Occipital lobe (tissue), 1 donor: ENCODE measurements at regions not wholly inside any gene's neighbourhood (a gene's known extent, or its start where the extent isn't known, plus 50 kb on each side); places are given as distances from the start of the nearest gene placed in this dataset.

ENCODE experiments used
- DNase-seq: peaks from one replicate; lab custom pipeline; 2025; lab: John Stamatoyannopoulos, UW

DNA sequence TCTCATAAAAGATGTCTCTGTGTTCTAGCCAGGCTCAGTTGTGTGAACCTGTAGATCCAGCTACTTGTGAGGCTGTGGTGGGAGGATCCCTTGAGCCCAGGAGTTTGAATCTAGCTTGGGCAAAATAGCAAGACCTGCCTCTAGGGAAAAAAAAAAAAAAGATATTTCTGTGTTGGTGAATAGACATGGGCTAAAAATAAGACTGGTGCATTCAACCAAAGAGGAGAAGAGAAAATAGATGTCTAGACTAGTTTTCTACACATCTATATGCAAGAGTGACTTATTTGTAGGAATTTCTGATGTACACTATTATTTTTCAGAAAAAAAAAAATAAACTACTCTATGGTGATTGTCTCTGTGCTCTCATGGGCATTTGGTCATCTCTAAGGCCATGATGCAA lies 555.1 kb downstream of the BCL11A start:
- DNase-seq: no peak

DNA sequence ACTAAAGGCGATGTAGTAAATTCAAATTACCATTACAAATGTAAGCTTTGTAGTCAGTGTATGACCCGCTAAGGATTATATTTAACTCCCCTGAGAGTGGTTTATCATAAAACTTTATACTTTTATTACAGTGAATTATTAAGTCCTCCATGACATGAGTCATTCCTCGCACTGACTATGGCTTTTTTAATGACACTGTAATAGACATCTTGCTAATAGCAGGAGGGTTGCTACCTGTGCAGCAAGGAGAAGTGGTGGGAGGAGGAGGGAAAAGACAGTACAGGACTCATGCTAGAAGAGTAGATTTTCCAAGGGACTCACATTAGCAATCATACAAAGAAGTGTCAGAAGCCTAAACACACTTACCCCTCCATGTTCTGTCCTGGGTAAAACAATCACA lies 556.1 kb downstream of the BCL11A start:
- DNase-seq: no peak

DNA sequence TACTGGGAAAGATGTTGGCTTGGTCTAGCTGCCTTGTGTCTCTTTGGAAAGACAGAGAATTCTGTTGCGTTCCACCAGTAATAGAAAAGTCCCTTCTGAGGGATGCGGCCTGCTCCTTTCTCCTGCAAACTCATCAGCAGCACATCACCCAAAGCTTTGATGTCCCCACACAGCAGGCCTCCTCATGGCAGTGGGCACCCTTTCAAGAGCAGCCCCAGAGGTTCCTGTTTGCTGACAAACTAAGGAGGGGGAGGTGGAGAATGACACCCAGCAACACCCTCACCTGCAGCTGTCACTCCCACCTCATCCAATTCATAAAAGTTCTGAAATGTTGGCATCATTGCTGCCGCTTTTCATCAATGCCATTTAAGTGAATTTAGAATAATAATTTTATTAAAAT lies 556.6 kb downstream of the BCL11A start:
- DNase-seq: no peak

DNA sequence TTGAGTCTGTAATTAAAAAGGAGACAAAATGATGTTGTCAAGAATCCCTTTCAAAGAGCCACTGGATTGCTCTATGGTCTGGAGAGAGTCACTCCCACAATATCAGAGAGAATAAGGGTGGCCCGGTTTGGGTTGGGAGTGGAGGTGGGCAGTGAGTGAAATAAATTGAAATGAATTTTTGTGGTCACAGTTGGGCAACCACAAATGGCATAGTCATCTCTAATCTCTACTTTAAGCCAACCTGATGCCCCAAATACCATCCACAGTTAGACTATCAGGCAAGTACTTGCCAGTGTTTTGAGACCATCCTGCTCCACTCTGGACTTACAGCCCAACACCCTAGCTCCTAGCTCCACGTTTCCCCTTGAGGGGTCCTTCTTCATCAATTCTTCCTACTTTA lies 559.7 kb downstream of the BCL11A start:
- no peak for DNase-seq

DNA sequence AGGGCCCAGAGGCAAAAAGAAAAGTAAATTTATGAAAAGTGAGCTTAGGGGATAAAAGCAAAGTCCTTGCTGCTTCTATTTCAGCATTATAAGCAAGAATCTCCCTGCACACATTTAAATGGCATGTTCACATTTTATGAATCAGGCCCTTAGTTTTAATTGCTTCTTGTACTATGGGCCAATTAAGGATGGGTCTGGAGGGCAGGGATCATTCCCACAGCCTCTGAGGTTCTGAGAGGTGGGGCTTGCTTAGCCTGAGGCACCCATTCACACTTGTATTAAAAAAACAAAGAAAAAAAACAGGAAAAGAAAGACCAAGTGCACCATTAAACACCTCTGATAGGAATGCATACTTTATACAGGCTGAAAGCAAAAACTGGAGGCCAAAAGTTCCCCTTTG lies 565.1 kb downstream of the BCL11A start:
- no peak for DNase-seq

DNA sequence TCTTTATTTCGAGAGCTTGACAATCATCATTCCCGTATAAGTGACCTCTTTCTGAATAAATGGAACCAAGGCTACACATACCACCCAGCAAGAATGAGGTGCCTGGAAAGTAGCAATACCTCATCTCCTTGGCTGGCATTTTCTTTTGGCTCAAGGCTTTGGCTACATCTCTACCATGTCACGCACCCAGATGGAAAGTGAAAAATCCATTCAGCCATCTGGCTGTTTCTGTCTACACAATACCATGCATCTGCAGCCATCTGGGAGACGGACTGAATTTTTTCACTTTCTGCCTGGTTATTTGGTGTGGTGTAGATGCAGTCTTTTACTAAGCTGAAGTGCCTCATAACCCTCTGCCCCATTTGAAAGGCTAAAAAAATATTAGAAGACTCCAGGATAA lies 566.9 kb downstream of the BCL11A start:
- no peak for DNase-seq

DNA sequence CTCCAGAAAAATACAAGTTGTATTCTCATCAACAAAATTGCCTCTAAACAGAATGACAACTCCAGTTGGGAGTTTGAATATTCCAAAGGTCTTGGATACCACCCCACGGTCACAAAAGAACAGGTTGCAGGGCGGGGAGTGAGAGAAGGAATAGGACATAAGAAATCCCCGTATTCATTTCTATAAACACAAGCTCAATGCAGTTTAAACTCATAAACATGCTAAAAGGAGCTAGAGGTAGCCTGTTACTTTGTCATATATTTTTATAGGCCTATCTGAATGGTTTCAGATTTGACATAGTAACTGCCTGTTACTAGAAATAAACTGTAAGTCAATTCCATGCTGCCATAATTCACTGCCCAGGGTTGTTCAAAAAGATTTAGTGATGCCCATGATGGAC lies 567.5 kb downstream of the BCL11A start:
- DNase-seq: no peak

DNA sequence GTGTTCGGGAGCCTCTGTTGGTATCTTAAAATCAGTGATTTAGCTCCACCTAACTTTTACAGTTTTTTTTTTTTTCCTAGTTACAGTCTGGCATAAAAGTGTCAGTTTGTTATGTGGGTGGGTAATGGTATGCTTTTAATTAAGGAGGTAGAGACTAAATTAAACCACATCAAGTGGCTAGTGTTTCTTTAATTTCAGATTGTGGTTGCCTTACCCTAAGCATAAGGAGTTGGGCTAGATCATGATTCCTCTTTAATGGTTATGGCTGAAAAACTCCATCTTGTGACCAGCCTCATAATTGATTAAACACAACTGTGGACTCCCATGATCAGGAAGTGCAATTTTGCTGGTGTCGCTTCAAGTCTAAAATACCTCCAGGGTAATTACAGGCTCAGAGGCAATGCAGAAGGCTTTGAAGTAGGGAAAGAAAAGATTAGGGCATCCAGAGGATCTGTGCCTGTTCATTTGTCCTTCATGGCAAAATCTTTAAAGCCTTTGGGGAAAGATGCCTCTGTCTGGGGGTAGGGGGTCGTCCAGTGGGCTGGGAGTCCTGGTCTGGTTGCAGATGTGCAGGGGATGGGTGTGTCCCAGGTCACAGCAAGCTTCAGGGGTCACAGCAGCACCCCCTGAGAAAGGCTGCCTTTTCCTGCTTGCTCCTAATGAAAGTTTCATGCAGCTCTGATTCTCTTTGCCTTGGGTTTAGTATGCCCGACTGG lies 579.2 kb downstream of the BCL11A start:
- no peak for DNase-seq

DNA sequence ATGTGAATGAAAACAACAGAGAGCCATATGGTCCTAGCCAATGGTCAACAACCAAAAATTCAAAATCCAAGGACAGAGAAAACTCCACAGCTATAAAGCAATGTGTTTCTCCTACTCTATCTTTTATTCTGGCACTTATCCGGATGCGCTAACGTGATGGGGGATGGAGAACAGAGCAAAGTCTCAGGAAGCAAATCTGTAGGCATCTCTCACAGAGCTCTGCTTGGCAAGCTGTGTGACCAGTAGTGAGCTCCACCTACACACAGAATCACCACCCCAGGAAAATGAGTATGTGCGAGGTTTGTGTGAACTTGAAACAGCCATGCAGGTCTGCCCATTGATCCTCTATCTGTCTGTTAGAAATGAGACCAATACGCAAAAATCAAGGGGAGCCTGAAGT lies 584.3 kb downstream of the BCL11A start:
- peak; percentile 46 for DNase-seq

DNA sequence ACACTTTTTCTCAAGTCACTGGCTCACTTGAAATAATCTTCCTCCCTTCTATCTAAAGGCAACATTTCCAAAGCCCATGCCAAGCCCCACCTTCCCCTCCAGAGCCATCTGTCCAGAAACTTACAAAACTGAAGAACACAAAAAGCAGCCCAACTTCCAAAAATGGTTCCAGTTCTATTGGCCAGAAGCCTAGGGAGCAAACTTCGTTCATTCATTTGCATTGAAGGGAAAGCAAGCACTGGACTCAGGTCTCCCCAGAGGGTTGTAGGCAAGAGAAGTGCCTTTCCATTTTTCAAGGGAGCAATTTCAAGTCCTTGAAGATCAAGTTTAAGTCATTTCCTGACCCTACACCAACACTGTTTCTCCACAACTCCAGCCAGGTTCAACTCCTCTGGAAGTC lies 585.0 kb downstream of the BCL11A start:
- DNase-seq: no peak

DNA sequence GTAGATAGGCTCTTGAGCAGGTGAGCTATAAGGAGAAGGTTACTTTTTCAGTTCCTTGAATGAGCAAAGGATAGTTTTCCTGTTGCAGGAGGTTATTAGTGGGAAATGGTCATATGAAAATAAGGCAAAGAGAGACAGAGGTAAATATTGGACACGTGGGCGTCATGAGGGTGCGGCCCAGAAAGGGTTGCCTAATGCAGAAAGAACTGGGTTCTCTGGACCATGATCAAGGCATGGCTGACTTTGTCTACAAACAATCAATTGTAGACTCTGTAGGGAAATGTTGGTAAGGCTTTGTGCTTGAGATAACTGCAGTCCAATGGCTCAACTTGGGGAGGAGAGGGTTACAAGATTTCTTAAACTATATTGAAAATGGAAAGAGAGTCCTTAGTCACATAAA lies 585.8 kb downstream of the BCL11A start:
- DNase-seq: no peak

DNA sequence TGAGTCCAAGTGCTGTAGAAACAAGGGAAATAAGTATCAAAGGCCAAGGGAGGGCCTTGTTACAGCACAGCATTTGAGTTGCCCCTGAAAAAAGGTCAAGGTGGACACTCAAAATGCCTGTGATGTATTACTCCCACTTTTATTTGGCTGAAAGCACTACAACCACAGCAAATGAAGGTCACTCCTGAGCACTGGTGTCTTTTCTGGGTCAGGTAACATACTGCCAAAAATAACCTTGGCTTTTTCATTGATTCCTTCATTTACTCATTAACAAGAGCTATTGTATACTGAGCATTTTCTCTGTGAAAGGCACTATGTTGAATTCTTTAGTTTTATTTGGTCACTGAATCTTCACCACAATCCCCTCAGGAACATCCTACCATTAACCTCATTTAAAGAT lies 590.3 kb downstream of the BCL11A start:
- no peak for DNase-seq

DNA sequence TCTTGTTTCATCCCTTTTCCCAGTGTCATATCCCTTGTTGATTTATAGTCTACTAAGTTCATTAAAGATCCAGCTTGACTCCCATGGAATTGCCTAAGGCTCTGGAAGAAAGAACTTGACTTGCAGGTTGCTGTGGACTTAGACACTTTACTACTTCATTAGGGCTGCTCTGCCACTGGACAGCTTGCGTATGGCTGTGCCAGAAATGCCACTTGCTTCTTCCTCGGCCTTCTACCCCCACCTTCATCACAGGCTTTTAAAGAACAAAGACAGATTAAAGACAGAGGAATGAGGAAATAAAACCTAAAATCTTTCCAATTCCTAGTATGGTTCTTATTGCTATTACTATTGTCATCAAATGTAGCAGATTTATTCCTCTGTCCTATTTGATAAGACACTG lies 591.7 kb downstream of the BCL11A start:
- no peak for DNase-seq

DNA sequence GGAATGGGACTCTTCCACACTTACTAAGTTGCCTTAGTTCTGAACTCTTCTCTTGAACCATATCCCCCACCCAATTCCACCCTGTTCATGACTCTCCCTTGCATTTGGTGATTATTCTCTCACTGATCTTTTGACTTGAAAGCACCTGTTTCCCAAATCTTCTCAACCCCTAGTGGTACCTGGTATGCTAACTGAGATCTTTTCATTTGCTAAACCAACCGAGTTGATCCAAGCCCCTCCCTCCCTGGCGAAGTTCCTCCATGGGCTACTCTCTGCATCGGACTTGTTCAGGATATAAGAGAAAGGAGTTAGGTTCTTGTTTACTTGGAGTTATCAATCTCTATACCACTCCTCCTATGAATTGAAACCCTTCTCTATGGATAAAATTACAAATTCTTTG lies 593.5 kb downstream of the BCL11A start:
- DNase-seq: no peak

DNA sequence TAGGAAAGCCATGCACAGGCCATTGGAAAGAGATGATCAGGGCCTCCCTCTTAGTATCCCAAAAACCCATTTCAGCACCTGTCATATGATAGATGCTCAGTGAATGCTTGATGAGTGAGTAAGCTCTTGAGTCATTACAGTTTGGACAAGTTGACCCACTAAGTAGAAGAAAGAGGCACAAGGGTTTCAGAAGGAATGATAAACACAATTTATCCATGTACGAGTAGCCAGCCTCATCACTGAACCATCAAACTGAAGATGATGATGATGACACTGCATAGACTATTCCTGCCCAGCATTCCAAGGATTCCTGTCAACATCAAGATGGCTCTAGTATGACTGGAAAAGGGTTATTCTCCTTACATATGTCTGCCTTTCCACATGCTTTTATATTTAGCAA lies 596.0 kb downstream of the BCL11A start:
- DNase-seq: no peak

DNA sequence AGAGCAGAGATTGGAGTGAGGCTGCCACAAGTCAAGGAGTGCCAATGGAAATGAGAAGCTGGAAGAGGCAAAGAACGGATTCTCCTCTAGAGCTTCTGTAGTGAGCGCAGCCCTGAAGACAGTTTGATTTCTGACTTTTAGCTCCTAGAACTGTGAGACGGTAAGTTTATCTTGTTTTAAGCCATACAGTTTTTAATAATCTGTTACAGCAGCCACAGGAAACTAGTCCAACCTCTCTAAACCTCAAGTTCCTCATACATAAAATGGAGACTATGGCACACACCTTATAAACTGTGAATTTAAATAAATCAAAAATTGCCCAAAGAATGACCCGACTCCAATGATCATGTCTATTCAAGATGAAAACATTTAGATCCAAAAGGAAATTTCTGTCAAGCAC lies 596.5 kb downstream of the BCL11A start:
- no peak for DNase-seq

DNA sequence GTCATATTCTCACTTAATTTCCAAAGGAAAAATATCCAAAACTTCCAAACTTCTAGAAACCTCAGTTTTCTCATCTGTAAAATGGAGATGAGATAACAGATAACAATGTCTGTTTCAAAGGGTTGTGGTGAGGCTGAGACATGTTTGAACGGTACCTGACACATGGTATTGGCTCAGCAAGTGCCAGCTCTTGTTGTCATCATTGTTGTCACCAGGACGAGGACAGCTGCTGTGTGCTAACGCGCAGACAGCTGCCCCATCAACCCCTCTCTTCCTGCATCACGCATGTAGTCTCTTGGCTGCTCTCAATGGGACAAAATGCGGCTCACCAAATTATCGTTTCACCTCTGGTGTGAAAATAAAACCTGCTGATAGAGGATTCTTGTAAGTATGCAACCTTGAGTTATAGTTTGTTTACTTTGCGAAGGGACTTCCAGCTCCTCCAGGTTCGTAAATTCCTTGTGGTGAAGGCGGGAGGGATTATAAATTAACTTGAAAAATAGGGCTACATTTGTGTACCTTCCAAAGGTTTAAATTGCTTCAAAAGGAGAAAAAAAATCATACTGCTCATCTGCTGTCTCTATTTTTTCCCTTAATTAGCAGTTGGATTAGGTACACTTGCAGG lies 605.4 kb downstream of the BCL11A start:
- no peak for DNase-seq

DNA sequence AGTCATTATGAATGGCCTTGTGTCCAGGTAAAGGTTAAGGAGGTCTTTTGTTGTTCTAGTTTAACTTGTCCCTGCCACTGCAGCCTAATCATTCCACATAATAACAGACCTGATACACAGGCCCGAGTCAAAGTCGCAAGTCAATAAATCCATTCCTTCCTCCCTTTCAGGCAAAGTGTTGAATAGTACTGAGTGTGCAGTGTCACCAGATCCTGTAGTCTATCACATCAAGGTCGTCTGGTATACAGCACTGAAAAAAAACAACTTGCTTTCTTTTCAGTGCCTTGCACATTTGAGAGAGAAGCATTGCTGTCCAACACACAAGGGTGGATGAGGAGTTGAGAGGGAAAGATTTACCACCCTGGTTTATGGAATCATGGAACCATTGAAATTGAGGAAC lies 606.2 kb downstream of the BCL11A start:
- DNase-seq: no peak

DNA sequence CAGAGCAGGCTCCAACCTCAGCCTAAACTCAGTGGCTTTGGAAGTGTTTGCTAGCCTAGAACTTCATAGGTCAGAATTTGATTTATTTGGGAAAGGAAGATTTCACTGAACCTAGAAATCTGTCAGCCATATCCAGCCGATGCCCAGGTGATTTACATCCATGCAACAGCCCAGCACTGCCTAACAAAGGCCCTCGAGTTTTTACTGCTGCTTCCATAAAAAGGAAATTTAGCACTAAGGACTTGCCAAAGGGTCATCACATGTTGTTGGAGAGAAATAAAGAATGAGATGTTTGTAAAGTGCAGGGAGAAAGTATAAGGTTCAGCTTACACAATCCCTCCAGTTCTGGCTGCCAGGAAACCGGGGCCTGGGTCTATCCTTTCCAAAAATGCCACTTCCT lies 614.2 kb downstream of the BCL11A start:
- no peak for DNase-seq

DNA sequence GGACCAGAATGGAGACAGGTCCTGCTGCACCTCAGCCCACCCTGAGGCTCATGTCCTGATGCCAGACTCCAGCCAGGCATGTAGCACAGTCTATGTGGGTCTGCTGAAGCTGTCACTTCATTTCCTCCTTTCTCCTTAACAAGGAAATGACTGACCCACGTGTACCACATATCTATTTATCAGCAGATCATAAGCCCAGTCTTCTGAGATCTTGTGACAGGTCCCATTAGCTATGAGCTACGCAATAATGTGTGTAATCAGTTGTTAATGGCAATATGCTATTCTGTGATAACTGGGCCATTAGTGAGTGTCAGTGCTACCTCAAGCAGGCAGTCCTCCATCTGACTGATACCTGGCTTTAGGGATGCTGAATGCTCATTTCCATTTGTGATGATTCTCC lies 615.3 kb downstream of the BCL11A start:
- DNase-seq: no peak

DNA sequence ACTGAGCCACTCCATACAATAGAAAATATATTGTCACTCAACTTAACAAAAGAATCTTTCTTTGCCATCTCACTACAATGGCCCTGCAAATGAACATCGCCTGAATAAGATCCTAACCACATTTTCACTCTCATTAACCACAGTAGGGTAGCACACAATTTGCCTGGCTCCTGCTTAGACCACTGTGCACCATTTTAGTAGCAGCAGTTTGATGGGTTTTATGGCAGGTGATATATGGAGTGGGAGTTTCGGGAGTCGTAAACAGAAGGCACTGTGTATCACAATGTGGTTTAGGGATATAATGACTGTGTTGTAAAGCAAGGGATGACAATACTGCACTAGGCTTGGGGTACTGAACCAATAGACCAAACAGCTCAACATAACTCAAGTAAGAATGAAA lies 617.4 kb downstream of the BCL11A start:
- no peak for DNase-seq

DNA sequence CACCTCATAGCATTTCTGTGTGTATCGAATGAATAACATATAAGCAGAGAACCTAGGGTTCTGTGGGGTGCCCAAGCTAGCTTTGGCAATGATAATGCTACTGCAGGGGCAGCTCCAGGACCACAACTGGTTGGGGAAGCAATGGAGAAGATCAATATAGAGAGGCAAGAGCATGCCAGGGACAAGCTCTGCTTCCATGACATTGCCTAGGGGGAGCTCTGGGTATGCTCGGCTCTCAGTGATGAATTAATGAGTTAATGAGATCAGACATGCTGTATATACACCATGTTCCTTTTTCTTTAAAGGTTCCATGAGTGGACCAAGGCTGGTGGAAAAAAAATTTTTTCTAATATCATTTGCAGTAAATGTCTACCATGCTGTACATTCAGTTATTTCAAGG lies 618.4 kb downstream of the BCL11A start:
- DNase-seq: no peak

DNA sequence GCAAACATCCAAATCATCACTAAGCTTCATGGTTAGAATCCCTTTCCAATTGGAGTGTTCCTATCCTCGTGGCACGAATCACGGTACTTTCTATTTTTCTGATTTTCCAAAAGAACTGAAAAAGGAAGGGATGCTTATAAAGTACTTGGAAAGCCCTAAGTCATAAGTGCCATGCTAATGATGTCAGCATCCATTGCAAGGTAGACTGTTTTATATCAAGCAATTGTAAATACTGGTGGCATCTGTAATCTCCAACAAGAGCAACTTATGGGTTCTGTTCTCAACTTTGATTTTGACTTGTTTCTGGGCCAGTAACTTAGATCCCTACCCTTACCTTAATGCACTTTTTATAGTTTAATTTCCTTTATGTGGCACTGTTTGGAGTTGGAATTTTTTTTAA lies 619.5 kb downstream of the BCL11A start:
- DNase-seq: no peak

DNA sequence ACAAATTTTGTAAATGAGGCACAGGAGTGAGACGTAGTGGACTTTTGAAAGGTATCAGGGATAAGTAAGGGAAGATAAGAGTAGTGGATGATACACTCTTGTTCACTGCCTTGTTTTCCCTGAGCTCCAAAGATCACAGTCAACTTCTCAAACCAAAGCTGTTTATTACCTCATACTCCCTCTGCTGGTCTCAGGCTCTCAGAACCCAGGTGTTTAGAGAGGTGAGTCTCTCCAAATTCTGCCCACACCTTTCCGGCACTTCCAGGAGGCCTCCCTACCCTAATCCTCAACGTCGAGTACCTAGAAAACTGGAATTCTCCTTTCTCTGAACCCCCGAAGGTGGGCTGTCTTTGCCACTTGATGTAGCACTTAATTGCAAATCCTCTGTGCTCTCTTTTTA lies 621.1 kb downstream of the BCL11A start:
- DNase-seq: no peak
